ENCODE measurements at regions not wholly inside any gene's neighbourhood (a gene's known extent, or its start where the extent isn't known, plus 50 kb on each side); places are given as distances from the start of the nearest gene placed in this dataset.

- TF ChIP-seq CTCF (IDR thresholded peaks at IDR 0.05), result no peak
- no peak for TF ChIP-seq POLR2A (IDR thresholded peaks at IDR 0.05)
Observed at GRCh38 chr13:94928127-94928775, 215.9 kb upstream of the SOX21 start.
